Central memory CD4-positive, alpha-beta T cell (primary cell): ENCODE measurements at regions not wholly inside any gene's neighbourhood (a gene's known extent, or its start where the extent isn't known, plus 50 kb on each side); places are given as distances from the start of the nearest gene placed in this dataset.
A peak's percentile ranks its signal among the peaks of the same experiment; 100 is the strongest.

Experiments
- DNase-seq: peaks from one replicate; pipeline ENCODE4 v3.0.0; 2022

GRCh38 chr6:54646069-54646950 lies 200.3 kb upstream of the FAM83B start:
- DNase-seq, result no peak

- DNase-seq, result no peak
These were observed 199.5 kb upstream of the FAM83B start for GRCh38 chr6:54646951-54647664.

GRCh38 chr6:54654381-54654780 lies 192.2 kb upstream of the FAM83B start:
- no peak for DNase-seq

- DNase-seq, result no peak
These were observed 191.4 kb upstream of the FAM83B start for GRCh38 chr6:54655162-54655561.

GRCh38 chr6:54665278-54665677 lies 181.3 kb upstream of the FAM83B start:
- DNase-seq, result no peak

- DNase-seq, result no peak
These were observed 166.0 kb upstream of the FAM83B start for GRCh38 chr6:54680531-54680930.

GRCh38 chr6:54681267-54681666 lies 165.3 kb upstream of the FAM83B start:
- no peak for DNase-seq

GRCh38 chr6:54681987-54682386 lies 164.6 kb upstream of the FAM83B start:
- DNase-seq, result no peak

GRCh38 chr6:54689620-54690019 lies 157.0 kb upstream of the FAM83B start:
- no peak for DNase-seq

GRCh38 chr6:54690596-54690995 lies 156.0 kb upstream of the FAM83B start:
- no peak for DNase-seq

GRCh38 chr6:54694928-54695532 lies 151.5 kb upstream of the FAM83B start:
- DNase-seq, result no peak

- DNase-seq, result no peak
These were observed 150.8 kb upstream of the FAM83B start for GRCh38 chr6:54695815-54696214.

GRCh38 chr6:54697424-54697823 lies 149.1 kb upstream of the FAM83B start:
- DNase-seq, result no peak

- no peak for DNase-seq
These were observed 147.6 kb upstream of the FAM83B start for GRCh38 chr6:54698974-54699373.

GRCh38 chr6:54700158-54700557 lies 146.4 kb upstream of the FAM83B start:
- no peak for DNase-seq

GRCh38 chr6:54702772-54703171 lies 143.8 kb upstream of the FAM83B start:
- no peak for DNase-seq

GRCh38 chr6:54706391-54706790 lies 140.2 kb upstream of the FAM83B start:
- no peak for DNase-seq

GRCh38 chr6:54706844-54707605 lies 139.5 kb upstream of the FAM83B start:
- no peak for DNase-seq

GRCh38 chr6:54710456-54710855 lies 136.1 kb upstream of the FAM83B start:
- no peak for DNase-seq

- no peak for DNase-seq
These were observed 130.6 kb upstream of the FAM83B start for GRCh38 chr6:54716010-54716409.

- no peak for DNase-seq
These were observed 129.7 kb upstream of the FAM83B start for GRCh38 chr6:54716877-54717276.

GRCh38 chr6:54717849-54718455 lies 128.6 kb upstream of the FAM83B start:
- peak; percentile 3 for DNase-seq
